PC-9 (cell line): ENCODE measurements at regions not wholly inside any gene's neighbourhood (a gene's known extent, or its start where the extent isn't known, plus 50 kb on each side); places are given as distances from the start of the nearest gene placed in this dataset.

ENCODE experiments used
- BruUV-seq: library from RNA; stranded (reverse); fragments of 400-500 nt; replicated peaks from 2 replicates; lab custom pipeline; 2021; lab: Mats Ljungman, UMichigan
- CTCF ChIA-PET: fragments of 300-600 bp; sonication (Branson Sonifier 250); formaldehyde crosslinking; loops from one replicate; lab custom pipeline; 2022; ENCODE audit warnings: antibody characterized with exemption; lab: Charles Lee
- POLR2A ChIA-PET: fragments of 300-600 bp; sonication (Branson Sonifier 250); formaldehyde crosslinking; loops from one replicate; lab custom pipeline; 2022; ENCODE audit warnings: antibody characterized with exemption; ENCODE audit not compliant: unreplicated experiment; lab: Charles Lee
- DNase-seq, 2 experiments: peaks; one replicate each; pipeline versions ENCODE4 v3.0.0 to v3.0.0-alpha.2; 2015 to 2022; ENCODE audit warnings: mixed read lengths in 1 of 2
- H2AFZ ChIP-seq: fragments of 200-600 bp; sonication (generic); 2 replicates; pipeline ENCODE4 v1.8.1; 2017; ENCODE audit warnings: antibody characterized with exemption
- H3F3A ChIP-seq: fragments of 200-600 bp; sonication (generic); 2 replicates; pipeline ENCODE4 v1.8.1; 2017; ENCODE audit warnings: antibody characterized with exemption, mild to moderate bottlenecking, low read depth; ENCODE audit not compliant: insufficient read depth
- H3K27ac ChIP-seq: fragments of 200-600 bp; sonication (generic); 2 replicates; pipeline ENCODE4 v1.6.1; 2016; ENCODE audit warnings: mixed run types
- H3K27me3 ChIP-seq: fragments of 200-600 bp; sonication (generic); 2 replicates; pipeline ENCODE4 v1.6.1; 2016; ENCODE audit warnings: low read depth, mixed run types; ENCODE audit not compliant: insufficient read depth
- H3K36me3 ChIP-seq: fragments of 200-600 bp; sonication (generic); 2 replicates; pipeline ENCODE4 v1.6.1; 2016; ENCODE audit warnings: low read depth, mixed run types
- H3K4me1 ChIP-seq: fragments of 200-600 bp; sonication (generic); replicated peaks from 2 replicates; pipeline ENCODE4 v1.6.1; 2016; ENCODE audit warnings: mixed run types; ENCODE audit not compliant: insufficient read depth
- H3K4me2 ChIP-seq: fragments of 200-600 bp; sonication (generic); 2 replicates; pipeline ENCODE4 v1.6.1; 2017; ENCODE audit warnings: mixed run types
- H3K4me3 ChIP-seq: fragments of 200-600 bp; sonication (generic); 2 replicates; pipeline ENCODE4 v1.6.1; 2016; ENCODE audit warnings: mixed run types
- H3K79me2 ChIP-seq: fragments of 200-600 bp; sonication (generic); 2 replicates; pipeline ENCODE4 v1.6.1; 2017; ENCODE audit warnings: low read depth, mixed run types
- H3K9me2 ChIP-seq: fragments of 200-600 bp; sonication (generic); 2 replicates; pipeline ENCODE4 v1.8.1; 2017; ENCODE audit warnings: mild to moderate bottlenecking; ENCODE audit not compliant: insufficient read depth
- H3K9me3 ChIP-seq: fragments of 200-600 bp; sonication (generic); 2 replicates; pipeline ENCODE4 v1.8.1; 2016; ENCODE audit warnings: low read depth; ENCODE audit not compliant: insufficient read depth
- H4K20me1 ChIP-seq: fragments of 200-600 bp; sonication (generic); 2 replicates; pipeline ENCODE4 v1.8.1; 2017; ENCODE audit not compliant: insufficient read depth
- EZH2 ChIP-seq: fragments of 200-600 bp; sonication (generic); IDR thresholded peaks from 2 replicates; pipeline ENCODE4 v1.8.0; 2017; ENCODE audit warnings: antibody characterized with exemption, low read depth
- intact Hi-C: fragments of 100-400 bp; cut with micrococcal nuclease; formaldehyde crosslinking; loops from one replicate; pipeline ENCODE4 v1.10.0; 2022; ENCODE audit not compliant: unreplicated experiment
- TF ChIP-seq, protein P1 (sequence below): fragments of 200-600 bp; sonication (generic); conservative IDR thresholded peaks from 2 replicates; pipeline ENCODE4 v1.6.1; 2017; ENCODE audit warnings: mixed run types, antibody characterized with exemption, mild to moderate bottlenecking, moderate library complexity

- H4K20me1 ChIP-seq = no peaks in the 10 kb centered on the region
- BruUV-seq = no TSS peak
- no peaks in the 10 kb centered on the region for H3K79me2 ChIP-seq
- DNase-seq = no peak
- H3K27ac ChIP-seq = no peak overlapping the region
- CTCF ChIA-PET = no interaction called here
- no peaks in the 10 kb centered on the region for H3K9me2 ChIP-seq
- POLR2A ChIA-PET = no interaction called here
- H3K9me3 ChIP-seq = no peaks in the 10 kb centered on the region
- no peaks in the 10 kb centered on the region for H3K27me3 ChIP-seq
- intact Hi-C loops = no loop called here
- no peak overlapping the region for H2AFZ ChIP-seq
- no peak for TF ChIP-seq EZH2
- TF ChIP-seq, protein P1, sequence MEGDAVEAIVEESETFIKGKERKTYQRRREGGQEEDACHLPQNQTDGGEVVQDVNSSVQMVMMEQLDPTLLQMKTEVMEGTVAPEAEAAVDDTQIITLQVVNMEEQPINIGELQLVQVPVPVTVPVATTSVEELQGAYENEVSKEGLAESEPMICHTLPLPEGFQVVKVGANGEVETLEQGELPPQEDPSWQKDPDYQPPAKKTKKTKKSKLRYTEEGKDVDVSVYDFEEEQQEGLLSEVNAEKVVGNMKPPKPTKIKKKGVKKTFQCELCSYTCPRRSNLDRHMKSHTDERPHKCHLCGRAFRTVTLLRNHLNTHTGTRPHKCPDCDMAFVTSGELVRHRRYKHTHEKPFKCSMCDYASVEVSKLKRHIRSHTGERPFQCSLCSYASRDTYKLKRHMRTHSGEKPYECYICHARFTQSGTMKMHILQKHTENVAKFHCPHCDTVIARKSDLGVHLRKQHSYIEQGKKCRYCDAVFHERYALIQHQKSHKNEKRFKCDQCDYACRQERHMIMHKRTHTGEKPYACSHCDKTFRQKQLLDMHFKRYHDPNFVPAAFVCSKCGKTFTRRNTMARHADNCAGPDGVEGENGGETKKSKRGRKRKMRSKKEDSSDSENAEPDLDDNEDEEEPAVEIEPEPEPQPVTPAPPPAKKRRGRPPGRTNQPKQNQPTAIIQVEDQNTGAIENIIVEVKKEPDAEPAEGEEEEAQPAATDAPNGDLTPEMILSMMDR = no peak
- no peaks in the 10 kb centered on the region for H3K36me3 ChIP-seq
- no peaks in the 10 kb centered on the region for H3K4me1 ChIP-seq
- no peak overlapping the region for H3K4me3 ChIP-seq
- no peak overlapping the region for H3K4me2 ChIP-seq
- H3F3A ChIP-seq = no peaks in the 10 kb centered on the region
These were observed 312.6 kb downstream of the IPMK start for GRCh38 chr10:57955076-57955475.

- Histone ChIP-seq H3K9me2 (no peaks in the 10 kb centered on the region), H3K27me3 (no peaks in the 10 kb centered on the region), H3K9me3 (0 out of 2 replicates have a peak, but pooled peaks cover under 1% of the 10 kb centered on the region), H2AFZ (no peak overlapping the region), H3K4me2 (no peak overlapping the region), H4K20me1 (no peaks in the 10 kb centered on the region), H3K4me3 (no peak overlapping the region), H3K79me2 (no peaks in the 10 kb centered on the region), H3K4me1 (no peaks in the 10 kb centered on the region), H3F3A (no peaks in the 10 kb centered on the region), H3K36me3 (no peaks in the 10 kb centered on the region), H3K27ac (no peak overlapping the region)
- POLR2A ChIA-PET = no interaction called here
- CTCF ChIA-PET = no interaction called here
- intact Hi-C loops = no loop called here
- BruUV-seq = no TSS peak
- TF ChIP-seq, protein P1 = no peak
- TF ChIP-seq EZH2 = no peak
- no peak for DNase-seq
These were observed 315.0 kb downstream of the IPMK start for GRCh38 chr10:57952741-57953140.

GRCh38 chr10:57950442-57950974 is 317.2 kb downstream of the IPMK start:
- Histone ChIP-seq H3K9me3 (0 out of 2 replicates have a peak, but pooled peaks cover 4% of the 10 kb centered on the region), H3K79me2 (no peaks in the 10 kb centered on the region), H3K27ac (no peak overlapping the region), H3F3A (no peaks in the 10 kb centered on the region), H3K4me3 (no peak overlapping the region), H3K27me3 (no peaks in the 10 kb centered on the region), H3K4me2 (no peak overlapping the region), H3K4me1 (no peaks in the 10 kb centered on the region), H4K20me1 (no peaks in the 10 kb centered on the region), H3K36me3 (no peaks in the 10 kb centered on the region), H3K9me2 (no peaks in the 10 kb centered on the region), H2AFZ (no peak overlapping the region)
- POLR2A ChIA-PET = no interaction called here
- CTCF ChIA-PET = no interaction called here
- BruUV-seq = no TSS peak
- TF ChIP-seq EZH2 = no peak
- TF ChIP-seq, protein P1 = no peak
- intact Hi-C loops = no loop called here
- no peak for DNase-seq
